ENCODE measurements at regions not wholly inside any gene's neighbourhood (a gene's known extent, or its start where the extent isn't known, plus 50 kb on each side); places are given as distances from the start of the nearest gene placed in this dataset.

DNA sequence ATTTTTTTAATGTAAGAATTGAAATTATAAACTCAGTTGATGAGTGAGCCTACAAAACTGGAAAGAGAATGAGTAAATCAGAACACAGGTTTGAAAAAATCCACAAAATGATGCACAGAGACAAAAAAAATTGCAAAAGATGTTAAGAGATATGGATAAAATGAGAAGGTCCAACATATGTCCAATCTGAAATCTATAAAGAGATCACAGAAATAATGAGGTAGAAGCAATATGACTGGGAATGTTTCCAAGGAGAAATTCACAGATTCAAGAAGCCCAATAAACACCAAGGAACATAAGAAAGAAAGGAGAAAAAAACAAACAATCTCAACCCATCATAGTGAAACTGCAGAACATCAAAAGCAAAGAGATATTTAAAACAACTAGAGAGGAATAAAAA is 288.4 kb upstream of the SLC30A5 start:
- Histone ChIP-seq H3K4me1 (ENCODE audit: control insufficient read depth, insufficient read depth, low read length) (no peaks in the 10 kb centered on the region), H3K27me3 (ENCODE audit: control insufficient read depth, insufficient read depth, low read length) (peaks cover 9% of the 10 kb centered on the region), H3K9me3 (replicated peaks; ENCODE audit: low read length) (no peaks in the 10 kb centered on the region), H3K4me3 (ENCODE audit: low read length) (no peak overlapping the region), H3K9ac (ENCODE audit: low read depth, low read length) (no peak overlapping the region), H3K4me2 (ENCODE audit: low read length) (no peak overlapping the region), H3K36me3 (ENCODE audit: insufficient read depth, low read length) (no peaks in the 10 kb centered on the region)

DNA sequence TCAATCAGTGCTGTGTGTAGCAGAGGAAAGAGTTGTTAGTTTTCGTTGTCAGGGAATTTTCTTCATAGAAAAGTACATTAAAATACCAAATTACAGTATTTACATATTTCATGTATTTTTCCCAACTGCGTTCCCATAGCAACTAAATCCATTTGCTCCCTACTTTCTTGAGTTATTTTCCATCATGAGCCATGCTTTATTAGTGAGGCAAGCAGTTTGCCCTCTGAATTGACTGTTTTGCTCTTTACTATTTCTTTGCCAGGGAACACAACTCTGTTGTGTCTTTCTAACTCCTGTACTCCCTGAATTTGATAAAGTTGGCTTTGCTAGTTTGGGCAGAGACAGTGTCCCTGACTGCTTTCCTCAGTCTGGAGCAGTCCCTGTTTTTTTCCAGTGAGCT is 276.2 kb upstream of the SLC30A5 start:
- no peaks in the 10 kb centered on the region for H3K9me3 ChIP-seq (replicated peaks; ENCODE audit: low read length)
- no peak overlapping the region for H3K4me2 ChIP-seq (ENCODE audit: low read length)
- no peaks in the 10 kb centered on the region for H3K36me3 ChIP-seq (ENCODE audit: insufficient read depth, low read length)
- H3K4me1 ChIP-seq (ENCODE audit: control insufficient read depth, insufficient read depth, low read length) = no peaks in the 10 kb centered on the region
- peaks cover 13% of the 10 kb centered on the region for H3K27me3 ChIP-seq (ENCODE audit: control insufficient read depth, insufficient read depth, low read length)
- no peak overlapping the region for H3K4me3 ChIP-seq (ENCODE audit: low read length)
- no peak overlapping the region for H3K9ac ChIP-seq (ENCODE audit: low read depth, low read length)

DNA sequence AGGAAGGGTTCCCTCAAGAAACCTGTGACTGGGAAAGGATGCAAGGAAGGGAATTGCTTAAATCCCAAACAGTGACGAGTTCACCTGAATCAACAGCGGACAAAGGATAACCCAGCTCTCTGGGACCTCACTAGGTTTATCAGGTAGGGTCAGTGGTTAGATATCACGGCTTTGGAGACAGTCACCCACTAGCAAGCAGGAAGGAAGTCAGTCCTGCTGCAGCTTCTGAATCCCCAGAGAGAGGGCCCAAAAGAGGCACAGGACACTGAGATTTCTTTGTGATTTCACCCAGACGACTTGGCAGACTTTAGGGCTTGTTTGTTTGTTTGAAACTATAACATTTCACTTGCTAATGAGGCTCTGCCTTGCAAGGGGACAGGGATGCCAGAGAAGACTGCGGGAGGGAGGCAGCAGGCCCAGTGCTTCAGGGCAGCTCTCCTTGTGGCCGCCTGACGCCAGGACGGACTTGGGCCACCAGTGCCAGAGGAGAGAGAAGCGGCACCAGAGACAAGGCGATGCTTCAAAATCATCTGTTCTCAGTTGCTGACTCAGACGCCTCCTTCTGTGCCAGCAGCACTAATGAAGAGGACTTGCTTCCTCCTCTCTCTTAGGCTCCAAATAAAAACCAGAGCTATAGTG is 275.6 kb upstream of the SLC30A5 start:
- H3K9ac ChIP-seq (ENCODE audit: low read depth, low read length) = no peak overlapping the region
- H3K4me2 ChIP-seq (ENCODE audit: low read length) = no peak overlapping the region
- H3K36me3 ChIP-seq (ENCODE audit: insufficient read depth, low read length) = no peaks in the 10 kb centered on the region
- H3K27me3 ChIP-seq (ENCODE audit: control insufficient read depth, insufficient read depth, low read length) = peaks cover 15% of the 10 kb centered on the region
- no peaks in the 10 kb centered on the region for H3K9me3 ChIP-seq (replicated peaks; ENCODE audit: low read length)
- no peaks in the 10 kb centered on the region for H3K4me1 ChIP-seq (ENCODE audit: control insufficient read depth, insufficient read depth, low read length)
- no peak overlapping the region for H3K4me3 ChIP-seq (ENCODE audit: low read length)

DNA sequence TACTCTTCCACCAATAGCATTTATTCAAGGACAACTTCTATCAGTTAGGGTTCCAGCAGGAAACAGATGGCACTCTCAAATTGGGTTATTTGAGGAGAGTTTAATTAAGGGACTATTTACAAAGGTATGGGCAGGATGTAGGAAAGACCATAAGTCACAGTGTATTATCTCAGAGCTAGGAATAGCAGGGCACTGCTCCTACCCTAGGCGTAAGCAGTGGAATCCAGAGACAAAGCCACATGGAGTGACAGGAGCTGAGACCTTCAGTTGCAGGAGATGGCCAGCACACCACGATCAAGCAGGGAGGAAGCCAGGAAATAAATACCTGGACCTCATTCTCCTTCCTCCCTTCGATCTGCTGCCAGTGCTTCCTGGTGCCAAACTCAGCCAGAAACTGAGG is 274.9 kb upstream of the SLC30A5 start:
- no peak overlapping the region for H3K4me3 ChIP-seq (ENCODE audit: low read length)
- no peaks in the 10 kb centered on the region for H3K4me1 ChIP-seq (ENCODE audit: control insufficient read depth, insufficient read depth, low read length)
- no peak overlapping the region for H3K9ac ChIP-seq (ENCODE audit: low read depth, low read length)
- H3K27me3 ChIP-seq (ENCODE audit: control insufficient read depth, insufficient read depth, low read length) = peaks cover 15% of the 10 kb centered on the region
- H3K36me3 ChIP-seq (ENCODE audit: insufficient read depth, low read length) = no peaks in the 10 kb centered on the region
- H3K4me2 ChIP-seq (ENCODE audit: low read length) = no peak overlapping the region
- no peaks in the 10 kb centered on the region for H3K9me3 ChIP-seq (replicated peaks; ENCODE audit: low read length)

DNA sequence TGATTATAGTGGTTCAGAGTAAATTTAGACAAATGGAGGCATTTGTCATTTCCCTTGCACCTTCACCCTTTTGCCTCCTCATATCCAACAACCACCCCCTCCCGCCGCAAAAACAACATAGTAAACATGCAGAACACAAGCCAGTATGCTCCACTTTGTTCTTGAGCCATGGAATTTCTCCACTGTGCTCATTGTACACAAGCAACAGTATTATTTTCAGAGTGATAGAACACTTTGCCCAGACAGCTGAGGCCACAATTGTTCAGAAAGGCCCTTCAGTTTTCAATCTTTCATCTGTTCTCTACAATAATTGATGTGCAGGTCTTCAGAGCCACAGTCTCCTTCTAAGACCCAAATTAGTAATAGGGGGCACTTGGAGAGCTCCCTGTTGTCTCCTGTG is 272.8 kb upstream of the SLC30A5 start:
- H3K4me2 ChIP-seq (ENCODE audit: low read length) = no peak overlapping the region
- H3K4me1 ChIP-seq (ENCODE audit: control insufficient read depth, insufficient read depth, low read length) = no peaks in the 10 kb centered on the region
- no peaks in the 10 kb centered on the region for H3K9me3 ChIP-seq (replicated peaks; ENCODE audit: low read length)
- H3K36me3 ChIP-seq (ENCODE audit: insufficient read depth, low read length) = no peaks in the 10 kb centered on the region
- no peak overlapping the region for H3K4me3 ChIP-seq (ENCODE audit: low read length)
- H3K9ac ChIP-seq (ENCODE audit: low read depth, low read length) = no peak overlapping the region
- peaks cover 15% of the 10 kb centered on the region for H3K27me3 ChIP-seq (ENCODE audit: control insufficient read depth, insufficient read depth, low read length)

DNA sequence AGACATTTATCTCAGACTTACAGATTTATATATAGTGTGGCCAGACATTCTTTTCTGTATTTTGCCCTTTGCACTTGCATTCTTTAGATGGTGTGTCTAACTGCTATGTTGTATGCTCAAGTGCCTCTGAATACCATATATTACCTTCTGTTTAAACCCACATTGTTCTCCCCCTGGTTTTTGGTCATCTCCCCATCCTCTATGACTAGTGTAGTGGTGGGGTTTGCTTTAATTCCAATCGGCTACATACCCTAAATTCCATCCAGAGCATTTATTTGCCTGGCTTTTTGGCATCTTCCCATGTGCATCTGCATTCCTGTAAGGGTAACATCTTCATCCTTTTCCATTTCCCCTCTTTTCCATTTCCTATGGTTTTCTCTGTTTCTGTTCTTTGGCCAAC is 271.0 kb upstream of the SLC30A5 start:
- no peak overlapping the region for H3K9ac ChIP-seq (ENCODE audit: low read depth, low read length)
- no peak overlapping the region for H3K4me3 ChIP-seq (ENCODE audit: low read length)

DNA sequence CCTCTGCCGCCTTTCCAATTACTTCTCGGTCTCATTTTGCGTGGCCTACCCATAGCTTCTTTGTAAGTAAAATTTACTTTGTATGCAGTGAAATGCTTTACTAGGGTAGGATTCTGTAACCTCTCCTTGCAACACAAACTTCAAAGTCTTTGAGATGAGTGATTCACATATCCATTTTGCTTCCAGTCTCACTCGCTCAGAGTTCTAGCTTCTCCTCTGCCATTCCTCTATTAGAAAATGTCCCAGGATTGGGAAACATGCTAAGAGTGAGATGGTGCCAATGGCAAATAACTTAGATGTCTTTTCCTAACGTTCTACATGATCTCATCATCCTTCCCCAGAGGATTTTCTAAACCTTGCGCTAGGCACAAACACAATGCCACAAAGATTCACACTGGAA is 270.5 kb upstream of the SLC30A5 start:
- no peaks in the 10 kb centered on the region for H3K36me3 ChIP-seq (ENCODE audit: insufficient read depth, low read length)
- H3K4me3 ChIP-seq (ENCODE audit: low read length) = no peak overlapping the region
- H3K4me2 ChIP-seq (ENCODE audit: low read length) = no peak overlapping the region
- no peak overlapping the region for H3K9ac ChIP-seq (ENCODE audit: low read depth, low read length)
- H3K9me3 ChIP-seq (replicated peaks; ENCODE audit: low read length) = no peaks in the 10 kb centered on the region
- no peaks in the 10 kb centered on the region for H3K4me1 ChIP-seq (ENCODE audit: control insufficient read depth, insufficient read depth, low read length)
- H3K27me3 ChIP-seq (ENCODE audit: control insufficient read depth, insufficient read depth, low read length) = peaks cover 15% of the 10 kb centered on the region

More for the DNA sequence above, 271.0 kb upstream of the SLC30A5 start:
- Histone ChIP-seq H3K27me3 (ENCODE audit: control insufficient read depth, insufficient read depth, low read length) (peaks cover 15% of the 10 kb centered on the region), H3K4me1 (ENCODE audit: control insufficient read depth, insufficient read depth, low read length) (no peaks in the 10 kb centered on the region), H3K9me3 (replicated peaks; ENCODE audit: low read length) (no peaks in the 10 kb centered on the region), H3K36me3 (ENCODE audit: insufficient read depth, low read length) (no peaks in the 10 kb centered on the region), H3K4me2 (ENCODE audit: low read length) (no peak overlapping the region)

DNA sequence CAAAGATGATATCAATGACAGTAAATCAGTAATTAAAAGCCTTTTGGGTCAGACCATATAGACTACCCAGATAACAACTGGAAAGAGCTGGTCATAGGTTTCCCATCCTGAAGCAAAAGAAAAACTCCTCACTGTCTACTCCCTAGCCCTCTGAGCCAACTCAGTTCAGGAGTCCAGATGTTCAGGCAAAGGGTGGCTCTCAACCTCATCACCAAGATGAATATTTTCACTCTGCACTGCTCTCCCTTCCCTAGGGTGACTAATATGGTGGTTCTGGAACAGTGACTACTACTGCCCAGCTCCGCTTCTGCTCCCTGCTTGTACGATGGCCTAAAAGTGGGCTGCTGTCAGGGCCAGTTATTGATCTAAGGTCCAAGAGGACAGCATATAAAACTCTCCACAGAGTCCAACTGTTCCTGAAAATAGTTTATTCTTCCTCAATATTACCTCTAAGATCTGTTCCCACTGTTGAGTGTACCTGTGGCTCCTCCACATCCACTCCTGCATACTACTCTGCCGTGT is 263.4 kb upstream of the SLC30A5 start:
- H3K9ac ChIP-seq (ENCODE audit: low read depth, low read length) = no peak overlapping the region
- H3K4me2 ChIP-seq (ENCODE audit: low read length) = no peak overlapping the region
- H3K4me3 ChIP-seq (ENCODE audit: low read length) = no peak overlapping the region
- no peaks in the 10 kb centered on the region for H3K9me3 ChIP-seq (replicated peaks; ENCODE audit: low read length)
- no peaks in the 10 kb centered on the region for H3K4me1 ChIP-seq (ENCODE audit: control insufficient read depth, insufficient read depth, low read length)
- peaks cover 6% of the 10 kb centered on the region for H3K27me3 ChIP-seq (ENCODE audit: control insufficient read depth, insufficient read depth, low read length)
- no peaks in the 10 kb centered on the region for H3K36me3 ChIP-seq (ENCODE audit: insufficient read depth, low read length)

DNA sequence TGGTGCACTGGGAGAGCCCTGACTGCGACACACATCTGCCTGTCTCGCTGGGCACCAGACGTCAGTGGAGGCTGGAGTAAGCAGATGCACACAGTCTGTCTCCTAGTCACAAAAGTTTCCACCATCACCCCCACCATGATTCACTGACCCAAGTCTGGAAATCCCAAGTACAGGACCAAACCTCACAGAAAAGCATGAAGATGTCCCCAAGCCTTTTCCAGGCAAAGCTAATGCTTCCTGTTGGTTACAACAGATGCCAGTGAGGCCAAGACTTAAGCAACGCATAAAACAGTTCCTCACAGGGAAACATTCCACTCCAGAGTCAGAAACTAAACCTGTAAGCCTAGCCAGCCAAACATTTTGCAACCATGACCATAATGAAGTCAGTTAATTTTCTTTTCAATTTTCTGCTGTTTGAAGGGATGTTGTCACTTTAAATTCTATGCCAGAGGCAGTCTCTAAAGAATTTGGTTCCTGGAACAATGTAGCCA is 259.3 kb upstream of the SLC30A5 start:
- Histone ChIP-seq H3K9me3 (replicated peaks; ENCODE audit: low read length) (no peaks in the 10 kb centered on the region), H3K4me1 (ENCODE audit: control insufficient read depth, insufficient read depth, low read length) (no peaks in the 10 kb centered on the region), H3K27me3 (ENCODE audit: control insufficient read depth, insufficient read depth, low read length) (peaks cover 7% of the 10 kb centered on the region), H3K36me3 (ENCODE audit: insufficient read depth, low read length) (no peaks in the 10 kb centered on the region), H3K9ac (ENCODE audit: low read depth, low read length) (no peak overlapping the region), H3K4me3 (ENCODE audit: low read length) (no peak overlapping the region), H3K4me2 (ENCODE audit: low read length) (no peak overlapping the region)

DNA sequence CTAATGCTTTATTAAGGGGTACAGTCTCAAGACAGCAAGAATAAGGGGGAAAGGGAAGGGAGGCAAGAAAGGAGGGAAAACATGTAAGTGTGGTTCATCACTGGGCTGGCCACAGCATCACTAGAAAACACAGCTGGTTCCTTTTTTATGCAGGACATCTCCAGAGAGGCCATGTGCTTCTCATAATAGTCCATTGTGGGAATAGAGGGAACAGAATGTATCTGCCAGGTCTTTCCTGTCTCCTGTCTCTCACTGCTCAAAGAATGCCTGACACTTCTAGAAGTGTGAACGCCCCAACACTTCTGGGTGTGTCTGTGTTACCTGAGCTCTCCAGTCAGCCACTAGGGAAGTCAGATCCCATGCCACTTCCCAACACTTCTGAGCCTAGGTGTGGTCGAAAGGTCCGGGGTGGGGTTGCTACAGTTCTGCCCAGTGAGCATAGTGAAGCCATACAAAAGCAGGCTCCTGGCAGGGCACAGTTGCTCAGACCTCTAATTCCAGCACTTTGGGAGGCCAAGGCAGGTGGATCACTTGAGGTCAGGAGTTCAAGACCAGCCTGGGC is 255.6 kb upstream of the SLC30A5 start:
- H3K4me3 ChIP-seq (ENCODE audit: low read length) = no peak overlapping the region
- peaks cover 7% of the 10 kb centered on the region for H3K27me3 ChIP-seq (ENCODE audit: control insufficient read depth, insufficient read depth, low read length)
- H3K4me1 ChIP-seq (ENCODE audit: control insufficient read depth, insufficient read depth, low read length) = no peaks in the 10 kb centered on the region
- H3K9me3 ChIP-seq (replicated peaks; ENCODE audit: low read length) = no peaks in the 10 kb centered on the region
- H3K4me2 ChIP-seq (ENCODE audit: low read length) = no peak overlapping the region
- H3K36me3 ChIP-seq (ENCODE audit: insufficient read depth, low read length) = no peaks in the 10 kb centered on the region
- H3K9ac ChIP-seq (ENCODE audit: low read depth, low read length) = no peak overlapping the region

DNA sequence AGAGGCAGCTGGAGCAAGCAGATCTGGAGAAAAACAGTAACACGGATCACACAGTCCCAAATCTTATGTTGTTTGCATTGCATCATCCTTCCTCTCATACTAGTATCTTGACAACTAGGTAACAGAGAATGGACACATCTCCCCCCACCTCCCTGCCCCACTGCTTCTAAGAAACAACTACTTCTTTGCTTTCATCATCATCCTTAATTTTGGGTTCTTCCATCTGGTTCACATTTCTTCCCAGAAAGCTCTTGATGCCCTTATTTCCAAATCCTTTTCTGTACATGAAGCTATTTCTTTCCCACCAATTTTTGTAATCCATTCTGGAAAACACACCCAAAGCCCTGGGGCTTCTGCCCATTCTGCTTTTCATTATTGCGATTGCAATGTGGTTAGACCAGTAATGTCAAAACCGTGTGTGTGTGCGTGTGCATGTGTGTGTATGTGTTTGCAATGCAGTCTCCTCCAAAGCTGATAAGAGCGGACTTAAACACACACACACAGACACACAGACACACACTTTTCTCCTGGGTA is 254.7 kb upstream of the SLC30A5 start:
- peaks cover 7% of the 10 kb centered on the region for H3K27me3 ChIP-seq (ENCODE audit: control insufficient read depth, insufficient read depth, low read length)
- H3K9me3 ChIP-seq (replicated peaks; ENCODE audit: low read length) = no peaks in the 10 kb centered on the region
- no peak overlapping the region for H3K9ac ChIP-seq (ENCODE audit: low read depth, low read length)
- no peaks in the 10 kb centered on the region for H3K36me3 ChIP-seq (ENCODE audit: insufficient read depth, low read length)
- no peak overlapping the region for H3K4me3 ChIP-seq (ENCODE audit: low read length)
- no peaks in the 10 kb centered on the region for H3K4me1 ChIP-seq (ENCODE audit: control insufficient read depth, insufficient read depth, low read length)
- no peak overlapping the region for H3K4me2 ChIP-seq (ENCODE audit: low read length)

Measured in skeletal muscle satellite cell (primary cell).